ENCODE measurements at regions not wholly inside any gene's neighbourhood (a gene's known extent, or its start where the extent isn't known, plus 50 kb on each side); places are given as distances from the start of the nearest gene placed in this dataset.

DNA sequence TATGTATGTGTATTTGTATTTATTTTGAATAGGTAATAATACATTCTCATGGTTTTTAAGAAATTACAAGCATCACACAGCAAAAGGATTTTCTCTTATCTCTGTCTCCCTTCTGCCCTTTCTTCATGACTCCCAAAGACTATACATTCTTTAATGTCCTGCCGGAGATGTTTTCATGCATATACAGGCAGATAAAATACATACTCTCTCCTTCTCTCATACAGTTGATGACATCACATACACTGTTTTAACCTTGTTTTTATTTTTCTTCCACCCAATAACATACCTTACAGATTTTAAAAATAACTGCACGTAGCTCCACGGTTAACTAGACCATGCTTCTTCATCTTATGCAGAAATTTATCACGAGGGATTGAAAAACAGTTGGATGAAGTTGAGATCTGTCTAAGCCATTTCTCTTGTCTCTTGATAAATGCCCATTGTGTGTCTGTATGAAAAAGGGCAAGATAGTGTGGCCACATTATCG lies 249.8 kb downstream of the EDEM1 start:
- H3K4me1 ChIP-seq (ENCODE audit: control insufficient read depth, insufficient read depth, low read length) = no peaks in the 10 kb centered on the region
- H3K9me3 ChIP-seq (ENCODE audit: control insufficient read depth, insufficient read depth, low read length) = no peaks in the 10 kb centered on the region
- no peaks in the 10 kb centered on the region for H3K27me3 ChIP-seq (ENCODE audit: control insufficient read depth, insufficient read depth, low read length)
- no peaks in the 10 kb centered on the region for H3K36me3 ChIP-seq (ENCODE audit: control insufficient read depth, insufficient read depth, low read length)
- H3K9ac ChIP-seq (ENCODE audit: low read depth, low read length) = no peak overlapping the region
- no peak overlapping the region for H3K4me3 ChIP-seq (ENCODE audit: low read depth, low read length)

DNA sequence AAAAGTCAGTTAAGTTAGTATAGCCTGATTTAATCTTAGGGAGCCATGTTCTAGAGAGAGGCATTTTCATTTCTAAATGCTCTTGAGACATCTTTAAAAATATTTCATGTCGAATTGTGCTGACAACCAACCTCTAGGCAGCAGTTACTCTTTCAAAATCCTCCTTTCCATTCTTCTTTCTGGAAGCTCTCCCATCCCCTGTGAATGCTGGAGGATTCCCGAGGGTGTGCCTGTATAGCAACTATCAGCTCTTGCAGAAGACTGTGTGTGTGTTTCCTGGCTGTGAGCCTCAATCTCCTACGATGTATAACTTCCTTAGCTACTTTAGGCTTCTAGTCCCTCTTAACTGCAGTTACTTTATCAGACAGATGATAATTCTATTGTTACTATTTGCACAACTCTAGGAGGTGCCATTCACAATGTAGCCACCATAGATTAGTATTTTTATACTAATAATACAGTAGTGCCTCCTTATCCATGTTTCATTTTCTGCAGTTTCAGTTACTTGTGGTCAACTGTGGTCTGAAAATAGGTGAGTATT lies 250.3 kb downstream of the EDEM1 start:
- Histone ChIP-seq H3K4me3 (ENCODE audit: low read depth, low read length) (no peak overlapping the region), H3K36me3 (ENCODE audit: control insufficient read depth, insufficient read depth, low read length) (no peaks in the 10 kb centered on the region), H3K4me1 (ENCODE audit: control insufficient read depth, insufficient read depth, low read length) (no peaks in the 10 kb centered on the region), H3K9ac (ENCODE audit: low read depth, low read length) (no peak overlapping the region), H3K27me3 (ENCODE audit: control insufficient read depth, insufficient read depth, low read length) (no peaks in the 10 kb centered on the region), H3K9me3 (ENCODE audit: control insufficient read depth, insufficient read depth, low read length) (no peaks in the 10 kb centered on the region)

DNA sequence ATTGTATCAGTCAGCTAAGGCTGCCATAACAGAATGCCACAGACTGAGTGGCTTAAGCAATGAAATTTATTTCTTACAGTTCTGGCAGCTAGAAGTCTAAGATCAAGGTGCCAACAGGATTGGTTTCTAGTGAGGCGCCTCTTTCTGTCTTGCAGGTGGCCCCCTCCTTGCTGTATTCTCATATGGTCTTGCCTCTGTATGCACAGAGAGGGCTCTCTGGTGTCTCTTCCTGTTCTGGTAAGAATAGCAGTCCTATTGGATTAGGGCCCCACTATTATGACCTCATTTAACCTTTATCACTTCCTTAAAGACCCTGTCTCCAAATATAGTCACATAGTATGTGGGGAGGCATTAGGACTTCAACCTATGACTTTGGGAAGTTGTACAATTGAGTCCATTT lies 253.9 kb downstream of the EDEM1 start:
- no peaks in the 10 kb centered on the region for H3K4me1 ChIP-seq (ENCODE audit: control insufficient read depth, insufficient read depth, low read length)
- no peaks in the 10 kb centered on the region for H3K36me3 ChIP-seq (ENCODE audit: control insufficient read depth, insufficient read depth, low read length)
- no peak overlapping the region for H3K9ac ChIP-seq (ENCODE audit: low read depth, low read length)
- no peaks in the 10 kb centered on the region for H3K9me3 ChIP-seq (ENCODE audit: control insufficient read depth, insufficient read depth, low read length)
- no peak overlapping the region for H3K4me3 ChIP-seq (ENCODE audit: low read depth, low read length)
- H3K27me3 ChIP-seq (ENCODE audit: control insufficient read depth, insufficient read depth, low read length) = no peaks in the 10 kb centered on the region

DNA sequence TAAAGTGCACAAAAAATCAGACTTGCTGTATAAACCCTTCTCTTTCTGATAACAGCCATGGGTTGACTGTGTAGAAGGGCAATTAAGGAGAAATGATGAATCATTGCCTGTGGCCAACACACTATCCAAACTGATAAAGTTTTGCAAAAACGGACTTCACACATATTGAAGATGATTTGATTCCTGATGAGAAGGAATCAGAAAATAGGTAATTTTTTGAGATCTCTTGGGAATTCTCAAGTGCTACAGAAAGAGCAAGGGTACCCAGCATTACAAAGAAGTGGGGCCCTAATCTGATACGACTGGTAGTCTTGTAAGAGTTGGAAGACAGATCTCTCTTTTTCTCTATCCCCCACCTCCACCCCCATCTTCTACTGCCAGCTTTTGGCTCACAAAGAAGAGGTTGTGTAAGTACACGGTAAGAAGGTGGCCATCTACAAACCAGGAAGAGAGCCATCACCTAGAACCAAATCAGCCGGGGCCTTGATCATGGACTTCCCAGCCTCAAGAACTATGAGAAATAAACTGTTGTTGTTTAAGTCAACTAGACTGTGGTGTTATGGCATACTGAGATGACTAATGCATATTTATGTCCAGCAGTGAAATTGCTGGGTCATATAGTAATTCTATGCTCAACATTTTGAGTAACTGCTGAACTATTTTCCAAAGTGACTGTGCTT lies 254.7 kb downstream of the EDEM1 start:
- no peaks in the 10 kb centered on the region for H3K27me3 ChIP-seq (ENCODE audit: control insufficient read depth, insufficient read depth, low read length)
- H3K9me3 ChIP-seq (ENCODE audit: control insufficient read depth, insufficient read depth, low read length) = no peaks in the 10 kb centered on the region
- no peak overlapping the region for H3K9ac ChIP-seq (ENCODE audit: low read depth, low read length)
- H3K36me3 ChIP-seq (ENCODE audit: control insufficient read depth, insufficient read depth, low read length) = no peaks in the 10 kb centered on the region
- H3K4me1 ChIP-seq (ENCODE audit: control insufficient read depth, insufficient read depth, low read length) = no peaks in the 10 kb centered on the region
- H3K4me3 ChIP-seq (ENCODE audit: low read depth, low read length) = no peak overlapping the region

DNA sequence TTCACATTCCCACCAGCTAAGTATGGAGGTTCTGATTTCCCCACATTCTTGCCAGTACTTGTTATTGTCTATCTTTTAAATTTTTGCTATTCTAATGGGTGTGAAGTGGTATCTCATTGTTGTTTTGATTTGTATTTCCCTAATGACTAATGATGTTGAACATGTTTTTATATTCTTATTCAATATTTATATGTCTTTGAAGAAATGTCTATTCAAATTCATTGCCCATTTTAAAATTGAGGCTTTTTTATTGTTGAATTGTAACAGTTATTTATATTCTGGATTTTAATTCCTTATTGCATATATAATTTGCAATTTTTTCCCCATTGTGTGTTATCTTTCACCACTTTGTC lies 255.3 kb downstream of the EDEM1 start:
- Histone ChIP-seq H3K9ac (ENCODE audit: low read depth, low read length) (no peak overlapping the region), H3K27me3 (ENCODE audit: control insufficient read depth, insufficient read depth, low read length) (no peaks in the 10 kb centered on the region), H3K4me3 (ENCODE audit: low read depth, low read length) (no peak overlapping the region), H3K4me1 (ENCODE audit: control insufficient read depth, insufficient read depth, low read length) (no peaks in the 10 kb centered on the region), H3K36me3 (ENCODE audit: control insufficient read depth, insufficient read depth, low read length) (no peaks in the 10 kb centered on the region), H3K9me3 (ENCODE audit: control insufficient read depth, insufficient read depth, low read length) (no peaks in the 10 kb centered on the region)

DNA sequence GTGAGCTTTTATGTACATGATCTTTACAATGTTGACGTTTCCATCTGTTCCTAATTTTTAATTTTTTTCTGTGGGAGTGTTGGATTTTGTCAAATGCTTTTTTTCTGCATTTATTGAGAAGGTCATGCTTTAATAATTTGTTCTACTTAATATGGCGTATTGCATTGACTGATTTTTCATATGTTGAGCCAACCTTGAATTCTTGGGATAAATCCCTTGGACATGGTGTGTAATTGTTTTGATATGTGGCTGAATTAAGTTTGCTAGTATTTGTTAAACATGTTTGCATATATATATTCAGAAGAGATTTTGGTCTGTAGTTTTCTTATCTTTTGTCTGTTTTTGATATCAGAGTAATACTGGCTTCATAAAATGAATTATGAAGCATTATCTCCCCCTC lies 256.7 kb downstream of the EDEM1 start:
- no peaks in the 10 kb centered on the region for H3K27me3 ChIP-seq (ENCODE audit: control insufficient read depth, insufficient read depth, low read length)
- H3K4me1 ChIP-seq (ENCODE audit: control insufficient read depth, insufficient read depth, low read length) = no peaks in the 10 kb centered on the region
- no peaks in the 10 kb centered on the region for H3K36me3 ChIP-seq (ENCODE audit: control insufficient read depth, insufficient read depth, low read length)
- H3K9ac ChIP-seq (ENCODE audit: low read depth, low read length) = no peak overlapping the region
- H3K9me3 ChIP-seq (ENCODE audit: control insufficient read depth, insufficient read depth, low read length) = no peaks in the 10 kb centered on the region
- no peak overlapping the region for H3K4me3 ChIP-seq (ENCODE audit: low read depth, low read length)

DNA sequence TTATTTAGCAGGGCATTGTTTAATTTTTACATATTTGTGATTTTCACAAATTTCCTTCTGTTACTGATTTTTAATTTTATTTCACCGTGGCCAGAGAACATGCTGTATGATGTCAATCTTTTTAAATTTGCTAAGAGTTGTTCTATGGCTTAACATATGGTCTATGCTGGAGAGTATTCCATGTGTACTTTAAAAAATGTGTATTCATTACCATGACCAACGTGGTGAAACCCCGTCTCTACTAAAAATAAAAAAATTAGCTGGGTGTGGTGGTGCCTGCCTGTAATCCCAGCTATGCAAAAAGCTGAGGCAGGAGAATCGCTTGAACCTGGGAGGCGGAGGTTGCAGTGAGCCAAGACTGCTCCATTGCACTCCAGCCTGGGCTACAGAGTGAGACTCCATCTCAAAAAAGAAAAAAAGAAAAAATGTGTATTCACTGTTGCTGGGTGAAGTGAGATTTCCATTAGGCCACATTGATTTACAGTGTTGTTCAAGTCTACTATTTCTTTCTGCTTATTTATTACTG lies 258.2 kb downstream of the EDEM1 start:
- Histone ChIP-seq H3K4me3 (ENCODE audit: low read depth, low read length) (no peak overlapping the region), H3K4me1 (ENCODE audit: control insufficient read depth, insufficient read depth, low read length) (no peaks in the 10 kb centered on the region), H3K9me3 (ENCODE audit: control insufficient read depth, insufficient read depth, low read length) (no peaks in the 10 kb centered on the region), H3K36me3 (ENCODE audit: control insufficient read depth, insufficient read depth, low read length) (no peaks in the 10 kb centered on the region), H3K27me3 (ENCODE audit: control insufficient read depth, insufficient read depth, low read length) (no peaks in the 10 kb centered on the region), H3K9ac (ENCODE audit: low read depth, low read length) (no peak overlapping the region)

DNA sequence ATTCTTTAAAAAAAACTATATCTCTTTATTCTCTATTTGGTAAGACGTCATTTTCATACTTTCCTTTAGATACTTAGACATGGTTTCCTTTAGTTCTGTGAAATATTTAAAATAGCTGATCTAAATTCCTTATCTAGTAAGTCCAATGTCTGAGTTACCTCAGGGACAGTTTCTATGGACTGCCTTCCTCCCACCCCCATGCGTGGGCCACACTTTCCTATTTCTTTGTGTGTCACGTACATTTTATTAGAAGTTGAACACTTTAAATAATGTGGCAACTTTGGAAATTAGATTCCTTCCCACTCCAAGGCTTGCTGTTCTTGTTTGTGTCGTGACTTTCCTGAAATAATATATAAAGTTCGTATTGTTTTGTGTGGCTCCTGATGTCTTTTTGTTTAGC lies 260.7 kb downstream of the EDEM1 start:
- H3K4me3 ChIP-seq (ENCODE audit: low read depth, low read length) = no peak overlapping the region
- no peaks in the 10 kb centered on the region for H3K27me3 ChIP-seq (ENCODE audit: control insufficient read depth, insufficient read depth, low read length)
- H3K36me3 ChIP-seq (ENCODE audit: control insufficient read depth, insufficient read depth, low read length) = no peaks in the 10 kb centered on the region
- H3K4me1 ChIP-seq (ENCODE audit: control insufficient read depth, insufficient read depth, low read length) = no peaks in the 10 kb centered on the region
- H3K9ac ChIP-seq (ENCODE audit: low read depth, low read length) = no peak overlapping the region
- H3K9me3 ChIP-seq (ENCODE audit: control insufficient read depth, insufficient read depth, low read length) = no peaks in the 10 kb centered on the region

DNA sequence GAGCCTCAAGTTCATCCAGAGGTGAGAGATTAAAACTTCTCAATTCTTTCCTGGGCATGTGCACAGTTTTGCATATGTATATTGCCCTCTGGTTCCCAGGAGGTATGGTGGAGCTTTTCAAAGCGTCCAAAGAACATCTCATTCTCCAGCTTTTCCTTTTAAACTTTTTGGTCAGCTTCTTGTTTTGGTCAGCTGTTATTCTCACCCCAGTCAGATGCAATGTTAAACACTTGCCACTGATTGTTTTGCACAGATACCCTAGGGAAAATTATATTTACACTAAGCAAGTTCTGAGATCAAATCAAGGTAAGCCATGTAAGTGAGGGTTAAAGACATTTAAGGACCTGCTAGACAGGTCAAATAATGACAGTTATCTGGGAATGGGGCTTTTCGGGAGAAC lies 261.3 kb downstream of the EDEM1 start:
- H3K9me3 ChIP-seq (ENCODE audit: control insufficient read depth, insufficient read depth, low read length) = no peaks in the 10 kb centered on the region
- no peak overlapping the region for H3K9ac ChIP-seq (ENCODE audit: low read depth, low read length)
- H3K4me1 ChIP-seq (ENCODE audit: control insufficient read depth, insufficient read depth, low read length) = no peaks in the 10 kb centered on the region
- no peaks in the 10 kb centered on the region for H3K36me3 ChIP-seq (ENCODE audit: control insufficient read depth, insufficient read depth, low read length)
- H3K4me3 ChIP-seq (ENCODE audit: low read depth, low read length) = no peak overlapping the region
- no peaks in the 10 kb centered on the region for H3K27me3 ChIP-seq (ENCODE audit: control insufficient read depth, insufficient read depth, low read length)

DNA sequence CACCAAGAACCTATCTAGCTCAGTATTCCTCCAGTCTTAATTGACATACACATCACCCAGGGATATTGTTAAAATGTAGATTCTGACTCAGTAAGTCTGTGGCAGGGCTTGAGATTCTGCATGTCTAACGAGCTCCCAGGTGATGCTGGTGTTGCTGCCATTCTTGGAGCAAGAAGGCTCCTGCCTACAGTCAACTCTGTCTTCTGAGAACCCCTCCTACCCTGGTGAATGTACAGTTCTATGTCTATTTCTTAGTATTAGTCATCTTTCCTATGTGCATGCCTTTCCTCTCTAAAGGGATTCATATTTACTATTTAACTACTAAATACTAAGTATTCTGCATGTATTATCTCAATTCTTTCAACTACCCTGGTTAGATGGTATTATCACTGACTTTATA lies 268.7 kb downstream of the EDEM1 start:
- Histone ChIP-seq H3K36me3 (ENCODE audit: control insufficient read depth, insufficient read depth, low read length) (no peaks in the 10 kb centered on the region), H3K27me3 (ENCODE audit: control insufficient read depth, insufficient read depth, low read length) (no peaks in the 10 kb centered on the region), H3K4me3 (ENCODE audit: low read depth, low read length) (no peak overlapping the region), H3K9ac (ENCODE audit: low read depth, low read length) (no peak overlapping the region), H3K9me3 (ENCODE audit: control insufficient read depth, insufficient read depth, low read length) (no peaks in the 10 kb centered on the region), H3K4me1 (ENCODE audit: control insufficient read depth, insufficient read depth, low read length) (no peaks in the 10 kb centered on the region)

DNA sequence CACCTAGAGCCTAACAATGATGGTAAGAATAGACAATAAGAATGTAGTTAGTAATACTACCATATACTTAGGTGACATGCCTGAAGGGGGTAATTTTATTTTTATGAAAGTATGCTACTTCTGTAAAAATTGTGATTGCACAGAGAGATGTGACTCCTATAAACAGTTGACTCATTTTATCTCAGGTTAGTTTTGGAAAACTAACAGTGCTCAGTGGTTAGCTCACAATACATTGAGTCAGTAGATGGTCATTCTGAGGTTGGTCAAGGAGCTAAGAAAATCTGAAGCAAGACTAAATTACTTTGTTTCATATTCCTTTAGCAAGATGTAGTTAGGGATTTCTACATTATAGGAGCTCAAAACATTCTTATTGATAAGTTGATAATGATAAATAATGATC lies 271.0 kb downstream of the EDEM1 start:
- Histone ChIP-seq H3K27me3 (ENCODE audit: control insufficient read depth, insufficient read depth, low read length) (no peaks in the 10 kb centered on the region), H3K9me3 (ENCODE audit: control insufficient read depth, insufficient read depth, low read length) (no peaks in the 10 kb centered on the region), H3K4me3 (ENCODE audit: low read depth, low read length) (no peak overlapping the region), H3K36me3 (ENCODE audit: control insufficient read depth, insufficient read depth, low read length) (no peaks in the 10 kb centered on the region), H3K4me1 (ENCODE audit: control insufficient read depth, insufficient read depth, low read length) (no peaks in the 10 kb centered on the region), H3K9ac (ENCODE audit: low read depth, low read length) (no peak overlapping the region)

DNA sequence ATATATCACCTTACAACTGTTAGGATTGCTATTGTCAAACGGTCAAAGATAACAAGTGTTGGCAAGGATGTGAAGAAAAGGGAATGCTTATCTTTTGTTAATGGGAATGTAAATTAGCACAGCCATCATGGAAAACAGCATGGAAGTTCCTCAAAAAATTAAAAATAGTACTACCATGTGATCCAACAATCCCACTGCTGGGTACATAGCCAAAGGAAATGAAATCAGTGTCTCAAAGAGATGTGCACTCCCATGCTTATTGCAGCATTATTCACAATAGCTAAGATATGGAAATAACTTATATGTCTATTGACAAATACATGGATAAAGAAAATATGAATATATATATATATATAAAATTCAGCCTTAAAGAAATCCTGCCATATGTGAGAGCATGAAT lies 274.6 kb downstream of the EDEM1 start:
- Histone ChIP-seq H3K4me1 (ENCODE audit: control insufficient read depth, insufficient read depth, low read length) (peaks cover 6% of the 10 kb centered on the region), H3K36me3 (ENCODE audit: control insufficient read depth, insufficient read depth, low read length) (no peaks in the 10 kb centered on the region), H3K27me3 (ENCODE audit: control insufficient read depth, insufficient read depth, low read length) (no peaks in the 10 kb centered on the region), H3K9me3 (ENCODE audit: control insufficient read depth, insufficient read depth, low read length) (no peaks in the 10 kb centered on the region), H3K9ac (ENCODE audit: low read depth, low read length) (no peak overlapping the region), H3K4me3 (ENCODE audit: low read depth, low read length) (no peak overlapping the region)
